K562 (cell line): ENCODE measurements at regions not wholly inside any gene's neighbourhood (a gene's known extent, or its start where the extent isn't known, plus 50 kb on each side); places are given as distances from the start of the nearest gene placed in this dataset.

ENCODE experiments used
- ATAC-seq: fragments of 200-7000 bp; cut with Tn5 transposase; 3 replicates; pipeline ENCODE4 v1.9.1; 2020; ENCODE audit warnings: moderate library complexity
- BruUV-seq: library from RNA; stranded (reverse); fragments of 400-500 nt; replicated peaks from 2 replicates; lab custom pipeline; 2021; lab: Mats Ljungman, UMichigan
- CTCF ChIA-PET: fragments of 300-600 bp; formaldehyde crosslinking; extraction: SDS; loops from one replicate; lab custom pipeline; 2021; ENCODE audit warnings: low intra/inter-chr PET ratio; lab: Yijun Ruan, JAX
- POLR2A ChIA-PET: fragments of 300-600, 350-650 bp; sonication (Branson Sonifier 250); formaldehyde crosslinking; extraction: SDS; loops from one replicate; lab custom pipeline; 2021; ENCODE audit warnings: antibody characterized with exemption, inconsistent platforms; lab: Yijun Ruan, JAX
- DNase-seq, 4 experiments: peaks; one replicate each; pipeline versions ENCODE4 v3.0.0 to v3.0.0-alpha.2; 2011 to 2018; ENCODE audit warnings: low spot score in 3 of 4, mixed read lengths in 3 of 4; ENCODE audit errors: extremely low read depth in 1 of 4
- FAIRE-seq: peaks from 2 replicates; lab custom pipeline; 2011; peaks lifted over from hg19 to GRCh38; lab: Jason Lieb, UNC
- H2AFZ ChIP-seq: 2 replicates; pipeline ENCODE4 v1.6.0; 2011; ENCODE audit warnings: low read depth, low read length, control low read depth, inconsistent platforms
- H3K27ac ChIP-seq: fragments of 200-600 bp; 3 replicates; pipeline ENCODE4 v1.8.0; 2011; ENCODE audit warnings: low read depth, mild to moderate bottlenecking, control low read depth, inconsistent platforms, low read length, moderate library complexity, mixed read lengths; ENCODE audit errors: extremely low read depth
- H3K27me3 ChIP-seq, 2 experiments: fragments of 300-600 bp in 1 of 2; 2 replicates in 1 of 2; 3 replicates in 1 of 2; pipeline versions ENCODE4 v1.6.0 to v1.8.0; 2011; ENCODE audit warnings: inconsistent platforms in 2 of 2, low read length in 2 of 2, mild to moderate bottlenecking in 1 of 2, mixed read lengths in 1 of 2, moderate library complexity in 1 of 2; ENCODE audit not compliant: control insufficient read depth in 2 of 2, insufficient read depth in 2 of 2
- H3K36me3 ChIP-seq: fragments of 300-600 bp; 3 replicates; pipeline ENCODE4 v1.8.0; 2011; ENCODE audit warnings: mild to moderate bottlenecking, low read length, inconsistent platforms; ENCODE audit not compliant: control insufficient read depth, insufficient read depth
- H3K4me1 ChIP-seq, 2 experiments: fragments of 200-600 bp in 1 of 2; replicated peaks in 1 of 2; 2 replicates in 1 of 2; 3 replicates in 1 of 2; pipeline versions ENCODE4 v1.5.1 to v1.8.0; 2011; ENCODE audit warnings: inconsistent platforms in 2 of 2, low read length in 2 of 2, mild to moderate bottlenecking in 1 of 2, mixed read lengths in 1 of 2, moderate library complexity in 1 of 2; ENCODE audit not compliant: control insufficient read depth in 2 of 2, insufficient read depth in 2 of 2
- H3K4me2 ChIP-seq: 2 replicates; pipeline ENCODE4 v1.6.1; 2011; ENCODE audit warnings: low read length, control low read depth, inconsistent platforms, mixed read lengths; ENCODE audit not compliant: insufficient read depth
- H3K4me3 ChIP-seq: fragments of 200-600 bp; sonication (generic), shearing (Covaris generic); 2 replicates; pipeline ENCODE4 v1.5.1; 2016; ENCODE audit warnings: control low read depth, inconsistent platforms
- H3K79me2 ChIP-seq: fragments of 200-600 bp; 3 replicates; pipeline ENCODE4 v1.8.0; 2011; ENCODE audit warnings: low read length, inconsistent platforms; ENCODE audit not compliant: control insufficient read depth, insufficient read depth
- H3K9ac ChIP-seq, 2 experiments: 2 replicates each; pipeline versions ENCODE4 v1.6.0 to v1.6.1; 2011; ENCODE audit warnings: low read depth in 2 of 2, low read length in 2 of 2, control low read depth in 1 of 2, inconsistent platforms in 1 of 2, mild to moderate bottlenecking in 1 of 2, mixed read lengths in 1 of 2; ENCODE audit not compliant: insufficient read depth in 1 of 2
- H3K9me1 ChIP-seq: one replicate; pipeline ENCODE4 v1.6.0; 2011; ENCODE audit warnings: inconsistent platforms, mild to moderate bottlenecking, low read length, moderate library complexity; ENCODE audit not compliant: control insufficient read depth, insufficient read depth
- H3K9me3 ChIP-seq: replicated peaks from 2 replicates; pipeline ENCODE4 v1.5.1; 2011; ENCODE audit warnings: low read depth, low read length, inconsistent platforms; ENCODE audit not compliant: control insufficient read depth, insufficient read depth
- H4K20me1 ChIP-seq: replicated peaks from 2 replicates; pipeline ENCODE4 v1.6.1; 2011; ENCODE audit warnings: low read length, inconsistent platforms, mixed read lengths; ENCODE audit not compliant: control insufficient read depth, insufficient read depth
- CHCHD3 ChIP-seq: fragments of 250-450 bp; sonication (Bioruptor Pico); IDR thresholded peaks from 2 replicates; pipeline ENCODE4 v2.1.2; 2022; ENCODE audit warnings: mild to moderate bottlenecking
- GTF2B ChIP-seq: IDR thresholded peaks from 2 replicates; pipeline ENCODE4 v1.6.1; 2011; ENCODE audit not compliant: insufficient read length; ENCODE audit errors: extremely low read depth
- HDGF ChIP-seq: fragments of 450-650 bp; IDR thresholded peaks from 2 replicates; pipeline ENCODE4 v1.6.1; 2016
- KAT8 ChIP-seq: fragments of 450-650 bp; IDR thresholded peaks from 2 replicates; pipeline ENCODE4 v1.6.1; 2016; ENCODE audit warnings: low read depth, mild to moderate bottlenecking
- KLF13 ChIP-seq: fragments of 450-650 bp; IDR thresholded peaks from 2 replicates; pipeline ENCODE4 v1.6.1; 2016; ENCODE audit warnings: missing genetic modification characterization, low read depth, mild to moderate bottlenecking, missing compliant biosample characterization, moderate library complexity, borderline replicate concordance
- MCM7 ChIP-seq, 2 experiments: fragments of 450-650 bp; IDR thresholded peaks; 2 replicates each; pipeline ENCODE4 v1.6.1; 2016 to 2018
- RHOXF2B ChIP-seq: fragments of 250-450 bp; sonication (Bioruptor Pico); conservative IDR thresholded peaks from 2 replicates; pipeline ENCODE4 v1.5.1; 2021
- SIN3B ChIP-seq: fragments of 450-650 bp; IDR thresholded peaks from 2 replicates; pipeline ENCODE4 v1.6.1; 2017; ENCODE audit warnings: low read depth, mild to moderate bottlenecking, moderate library complexity
- SPI1 ChIP-seq: IDR thresholded peaks from 2 replicates; pipeline ENCODE4 v1.6.1; 2011; ENCODE audit warnings: low read depth, low read length, control low read depth, borderline replicate concordance
- TAF9B ChIP-seq: fragments of 450-650 bp; IDR thresholded peaks from 2 replicates; pipeline ENCODE4 v1.6.1; 2018; ENCODE audit warnings: mild to moderate bottlenecking; ENCODE audit not compliant: partially characterized antibody
- TRIM24 ChIP-seq, 2 experiments: fragments of 450-650 bp; IDR thresholded peaks; 2 replicates each; pipeline ENCODE4 v1.6.1; 2016
- USF1 ChIP-seq: sonication (generic); formaldehyde crosslinking; IDR thresholded peaks from 2 replicates; pipeline ENCODE4 v1.9.0; 2022; ENCODE audit warnings: mild to moderate bottlenecking, missing genetic modification reagents
- ZBTB33 ChIP-seq: sonication (generic); formaldehyde crosslinking; IDR thresholded peaks from 2 replicates; pipeline ENCODE4 v1.8.1; 2023; ENCODE audit warnings: mild to moderate bottlenecking, missing genetic modification reagents
- ZBTB5 ChIP-seq: fragments of 450-650 bp; IDR thresholded peaks from 2 replicates; pipeline ENCODE4 v1.6.1; 2017; ENCODE audit warnings: antibody characterized with exemption
- ZC3H4 ChIP-seq: sonication (generic); formaldehyde crosslinking; IDR thresholded peaks from 2 replicates; pipeline ENCODE4 v1.9.0; 2021; ENCODE audit warnings: missing genetic modification reagents, borderline replicate concordance
- ZNF165 ChIP-seq: fragments of 250-450 bp; sonication (Bioruptor Pico); IDR thresholded peaks from 2 replicates; pipeline ENCODE4 v1.4.0; 2020; ENCODE audit warnings: borderline replicate concordance
- ZNF184 ChIP-seq: sonication (generic); formaldehyde crosslinking; IDR thresholded peaks from 2 replicates; pipeline ENCODE4 v1.5.0; 2020; ENCODE audit warnings: missing genetic modification reagents
- WGBS: fragments of 100-300 bp; shearing (Covaris generic); methylation state at CpG from one replicate; pipeline ENCODE4 v1.1.6; 2016; ENCODE audit warnings: low coverage, mixed read lengths; ENCODE audit not compliant: insufficient coverage; ENCODE audit errors: missing lambda C conversion rate; 5-methylcytosine and 5-hydroxymethylcytosine counted together
- in situ Hi-C: fragments of 300-500 bp; cut with MboI; formaldehyde crosslinking; loops from 4 replicates; pipeline ENCODE4 v1.15.0; 2018; ENCODE audit warnings: inconsistent platforms, mixed read lengths
- intact Hi-C: fragments of 100-400 bp; cut with micrococcal nuclease; formaldehyde crosslinking; loops from 2 replicates; pipeline ENCODE4 v1.14.2; 2022

GRCh38 chr3:106209482-106209881 lies 340.7 kb upstream of the CBLB start (continued):
- TF ChIP-seq ZBTB5: no peak
- TF ChIP-seq KAT8: no peak
- no peak for TF ChIP-seq ZBTB33 (CRISPR knock-in tag)
- no peak for TF ChIP-seq USF1 (CRISPR knock-in tag)
- no peak for TF ChIP-seq HDGF
- no peak for TF ChIP-seq TRIM24 (IDR thresholded peaks at IDR 0.05)
- TF ChIP-seq RHOXF2B (CRISPR knock-in tag): no peak

GRCh38 chr3:106210923-106211322 lies 342.1 kb upstream of the CBLB start:
- H2AFZ ChIP-seq: no peak overlapping the region
- no peak for DNase-seq
- H3K4me3 ChIP-seq: no peak overlapping the region
- no TSS peak for BruUV-seq
- H3K79me2 ChIP-seq: no peaks in the 10 kb centered on the region
- H3K27ac ChIP-seq: no peak overlapping the region
- H3K9me1 ChIP-seq: no peaks in the 10 kb centered on the region
- intact Hi-C loops: no loop called here
- H3K9me3 ChIP-seq: no peaks in the 10 kb centered on the region
- no peaks in the 10 kb centered on the region for H3K27me3 ChIP-seq
- no peak overlapping the region for H3K4me2 ChIP-seq
- TF ChIP-seq MCM7 (IDR thresholded peaks at IDR 0.05): no peak
- TF ChIP-seq ZNF184 (CRISPR knock-in tag): no peak
- no peak for TF ChIP-seq TAF9B
- no peak for TF ChIP-seq ZC3H4
- TF ChIP-seq ZNF165 (CRISPR knock-in tag): no peak
- no peak for TF ChIP-seq KLF13 (tag)
- no peak for TF ChIP-seq GTF2B
- TF ChIP-seq CHCHD3 (CRISPR knock-in tag): no peak
- TF ChIP-seq SPI1: no peak
- no peak for TF ChIP-seq SIN3B
- TF ChIP-seq, all 486 proteins: peak for 0
- WGBS: 35% methylated on average over 3 of the region's 3 CpGs
- FAIRE-seq (no peak), ATAC-seq (no peak)
- Histone ChIP-seq H3K4me1 (peaks cover 0 to 4% of the 10 kb centered on the region in 2 experiments; a peak in 2 of 5 replicates), H4K20me1 (no peaks in the 10 kb centered on the region), H3K9ac (no peak overlapping the region), H3K36me3 (no peaks in the 10 kb centered on the region)
- in situ Hi-C loops: no loop called here
- POLR2A ChIA-PET: interaction anchor here (0.7 kb wide), 1 partner anchor 858 kb away, joined by 3 read pairs; no protein-coding TSS in a partner anchor
- CTCF ChIA-PET: no interaction called here
